SU-DHL-6 (cell line): ENCODE measurements at regions not wholly inside any gene's neighbourhood (a gene's known extent, or its start where the extent isn't known, plus 50 kb on each side); places are given as distances from the start of the nearest gene placed in this dataset.

Experiments used
- H2AFZ ChIP-seq: fragments of 200-600 bp; sonication (generic); 2 replicates; pipeline ENCODE4 v1.6.1; 2014; ENCODE audit warnings: low read depth, mild to moderate bottlenecking, moderate library complexity, mixed read lengths, antibody characterized with exemption, low read length; ENCODE audit not compliant: severe bottlenecking
- H3F3A ChIP-seq: fragments of 200-600 bp; shearing (Covaris generic); 2 replicates; pipeline ENCODE4 v1.6.0; 2016; ENCODE audit warnings: antibody characterized with exemption, mild to moderate bottlenecking; ENCODE audit not compliant: insufficient read depth
- H3K27ac ChIP-seq: fragments of 200-600 bp; sonication (generic); 2 replicates; pipeline ENCODE4 v1.5.1; 2016; ENCODE audit warnings: low read depth, mild to moderate bottlenecking, low read length, moderate library complexity, mixed read lengths
- H3K27me3 ChIP-seq: fragments of 200-600 bp; sonication (generic), shearing (Covaris generic); 2 replicates; pipeline ENCODE4 v1.6.0; 2014; ENCODE audit warnings: mild to moderate bottlenecking, low read length
- H3K36me3 ChIP-seq: fragments of 200-600 bp; sonication (generic); 2 replicates; pipeline ENCODE4 v1.6.1; 2014; ENCODE audit warnings: mild to moderate bottlenecking, low read length, mixed read lengths
- H3K4me2 ChIP-seq: fragments of 300-600, 200-600 bp; shearing (Covaris generic), sonication (generic); 2 replicates; pipeline ENCODE4 v1.6.0; 2014; ENCODE audit warnings: low read length, low read depth, mild to moderate bottlenecking; ENCODE audit not compliant: poor library complexity, severe bottlenecking
- H3K4me3 ChIP-seq: fragments of 200-600 bp; sonication (generic); 2 replicates; pipeline ENCODE4 v1.5.1; 2014; ENCODE audit warnings: antibody characterized with exemption, low read length, mild to moderate bottlenecking, mixed read lengths; ENCODE audit not compliant: insufficient read depth, poor library complexity, severe bottlenecking
- H3K79me2 ChIP-seq: fragments of 200-600 bp; sonication (generic); 2 replicates; pipeline ENCODE4 v1.6.1; 2014; ENCODE audit warnings: mild to moderate bottlenecking, low read length, moderate library complexity; ENCODE audit not compliant: insufficient read depth
- H3K9ac ChIP-seq: fragments of 200-600 bp; sonication (generic); 2 replicates; pipeline ENCODE4 v1.7.0; 2014; ENCODE audit warnings: mild to moderate bottlenecking, low read length
- H3K9me2 ChIP-seq: fragments of 200-600 bp; sonication (generic); replicated peaks from 2 replicates; pipeline ENCODE4 v1.6.1; 2014; ENCODE audit warnings: low read length; ENCODE audit not compliant: insufficient read depth
- H3K9me3 ChIP-seq: fragments of 200-600 bp; sonication (generic); 2 replicates; pipeline ENCODE4 v1.6.1; 2014; ENCODE audit warnings: low read length, mixed read lengths; ENCODE audit not compliant: insufficient read depth
- H4K20me1 ChIP-seq: fragments of 200-600 bp; sonication (generic); 2 replicates; pipeline ENCODE4 v1.6.1; 2014; ENCODE audit warnings: low read depth, mild to moderate bottlenecking, antibody characterized with exemption, low read length, moderate library complexity, mixed read lengths
- EZH2phosphoT487 ChIP-seq: fragments of 200-600 bp; sonication (generic), shearing (Covaris generic); conservative IDR thresholded peaks from 2 replicates; pipeline ENCODE4 v1.6.1; 2018; ENCODE audit warnings: mild to moderate bottlenecking, antibody characterized with exemption, low read length, moderate library complexity, mixed read lengths
- TF ChIP-seq, protein P1 (sequence below): fragments of 200-600 bp; sonication (generic); IDR thresholded peaks from one replicate; pipeline ENCODE4 v1.5.1; 2017; ENCODE audit warnings: antibody characterized with exemption, mild to moderate bottlenecking, low read length, moderate library complexity; ENCODE audit not compliant: insufficient read depth, poor library complexity, severe bottlenecking

DNA sequence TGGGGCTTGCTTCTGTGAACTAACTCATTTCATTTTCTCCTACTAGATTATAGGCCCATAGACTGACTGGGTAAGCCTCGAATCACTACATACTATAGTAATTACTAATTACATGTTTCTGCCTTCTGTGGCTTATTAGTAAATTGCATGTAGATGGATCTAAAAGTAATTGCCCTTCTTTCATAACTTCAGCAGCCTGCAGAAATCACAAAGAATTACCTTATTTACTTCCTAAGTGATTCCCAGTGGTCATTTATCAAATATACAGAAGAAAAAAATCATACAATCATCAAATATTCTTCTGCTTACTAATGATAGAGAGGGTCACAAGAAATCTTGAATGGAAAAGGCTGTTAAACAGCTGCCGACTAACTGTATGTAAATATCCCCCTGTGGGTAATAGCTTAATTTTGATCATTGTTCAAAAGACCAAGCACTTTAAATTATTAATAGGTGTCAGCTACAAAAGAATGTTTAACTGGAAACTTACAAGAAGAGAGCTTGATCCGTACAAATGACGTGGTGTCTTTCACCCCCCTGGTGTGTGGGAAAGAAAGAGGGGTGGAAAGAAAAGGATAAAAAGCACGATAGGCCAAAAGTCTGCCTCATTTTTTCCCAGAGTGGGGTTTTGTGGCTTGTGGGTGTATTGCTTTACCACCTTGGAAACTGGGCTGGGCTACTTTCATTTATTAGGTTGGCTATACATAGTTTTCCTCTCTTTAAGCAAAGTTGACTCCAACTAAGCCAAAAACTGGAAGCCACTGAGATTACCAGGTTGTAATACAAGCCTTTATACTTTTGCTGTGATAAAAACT lies 361.8 kb upstream of the ZMIZ1 start:
- no peak overlapping the region for H3K9ac ChIP-seq
- no peaks in the 10 kb centered on the region for H3F3A ChIP-seq
- no peaks in the 10 kb centered on the region for H3K36me3 ChIP-seq
- H3K4me3 ChIP-seq = no peak overlapping the region
- TF ChIP-seq, protein P1, sequence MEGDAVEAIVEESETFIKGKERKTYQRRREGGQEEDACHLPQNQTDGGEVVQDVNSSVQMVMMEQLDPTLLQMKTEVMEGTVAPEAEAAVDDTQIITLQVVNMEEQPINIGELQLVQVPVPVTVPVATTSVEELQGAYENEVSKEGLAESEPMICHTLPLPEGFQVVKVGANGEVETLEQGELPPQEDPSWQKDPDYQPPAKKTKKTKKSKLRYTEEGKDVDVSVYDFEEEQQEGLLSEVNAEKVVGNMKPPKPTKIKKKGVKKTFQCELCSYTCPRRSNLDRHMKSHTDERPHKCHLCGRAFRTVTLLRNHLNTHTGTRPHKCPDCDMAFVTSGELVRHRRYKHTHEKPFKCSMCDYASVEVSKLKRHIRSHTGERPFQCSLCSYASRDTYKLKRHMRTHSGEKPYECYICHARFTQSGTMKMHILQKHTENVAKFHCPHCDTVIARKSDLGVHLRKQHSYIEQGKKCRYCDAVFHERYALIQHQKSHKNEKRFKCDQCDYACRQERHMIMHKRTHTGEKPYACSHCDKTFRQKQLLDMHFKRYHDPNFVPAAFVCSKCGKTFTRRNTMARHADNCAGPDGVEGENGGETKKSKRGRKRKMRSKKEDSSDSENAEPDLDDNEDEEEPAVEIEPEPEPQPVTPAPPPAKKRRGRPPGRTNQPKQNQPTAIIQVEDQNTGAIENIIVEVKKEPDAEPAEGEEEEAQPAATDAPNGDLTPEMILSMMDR = no peak
- no peak for TF ChIP-seq EZH2phosphoT487
- no peaks in the 10 kb centered on the region for H3K79me2 ChIP-seq
- H4K20me1 ChIP-seq = no peaks in the 10 kb centered on the region
- H3K27ac ChIP-seq = no peak overlapping the region
- no peak overlapping the region for H3K4me2 ChIP-seq
- no peak overlapping the region for H2AFZ ChIP-seq
- H3K9me3 ChIP-seq = no peaks in the 10 kb centered on the region
- no peaks in the 10 kb centered on the region for H3K9me2 ChIP-seq
- H3K27me3 ChIP-seq = no peaks in the 10 kb centered on the region

DNA sequence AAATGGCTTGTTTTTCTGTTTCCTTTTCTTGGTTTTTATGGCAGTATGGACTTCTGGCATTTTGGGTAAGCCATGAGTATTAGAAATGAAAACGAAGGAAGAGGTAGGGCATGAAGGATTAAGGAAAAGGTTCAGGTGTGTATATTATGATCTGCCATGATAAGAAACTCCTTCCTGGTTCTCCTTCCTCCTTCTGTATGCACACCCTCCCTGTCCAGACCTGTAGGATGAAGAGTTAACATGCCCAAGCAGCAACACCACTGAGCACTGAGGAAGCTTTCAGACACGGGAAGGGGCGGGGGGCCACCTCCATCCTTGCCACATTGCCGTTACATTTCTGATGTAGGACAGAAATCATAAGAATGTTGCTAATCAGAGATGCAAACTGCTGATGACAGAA lies 361.0 kb upstream of the ZMIZ1 start:
- Histone ChIP-seq H3K4me3 (no peak overlapping the region), H3K4me2 (no peak overlapping the region), H3K36me3 (no peaks in the 10 kb centered on the region), H3K9me2 (no peaks in the 10 kb centered on the region), H3K27me3 (no peaks in the 10 kb centered on the region), H3K9ac (no peak overlapping the region), H3K27ac (no peak overlapping the region), H3K9me3 (no peaks in the 10 kb centered on the region), H3K79me2 (no peaks in the 10 kb centered on the region), H3F3A (no peaks in the 10 kb centered on the region), H2AFZ (no peak overlapping the region), H4K20me1 (no peaks in the 10 kb centered on the region)
- TF ChIP-seq, protein P1 = no peak
- no peak for TF ChIP-seq EZH2phosphoT487

DNA sequence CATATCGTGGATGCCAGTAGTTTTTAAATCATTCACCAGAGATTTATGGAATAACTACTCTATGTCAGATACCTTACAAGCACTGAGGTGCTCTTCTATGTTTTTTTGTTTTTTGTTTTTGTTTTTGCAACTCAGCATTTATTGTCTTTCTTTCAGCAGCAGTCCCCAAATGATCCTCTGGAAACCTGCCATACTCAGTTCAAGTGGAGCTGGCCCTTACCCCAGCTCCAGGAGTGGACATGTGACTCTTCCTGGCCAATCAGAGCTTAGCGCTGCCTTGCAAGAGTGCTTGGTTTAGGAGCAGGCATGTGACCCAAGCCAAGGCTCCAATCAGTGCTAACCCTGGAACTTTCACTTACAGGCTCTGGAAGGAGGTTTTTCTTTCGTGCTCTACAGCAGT lies 356.6 kb upstream of the ZMIZ1 start:
- Histone ChIP-seq H3K27me3 (no peaks in the 10 kb centered on the region), H3K9me3 (no peaks in the 10 kb centered on the region), H3K9me2 (no peaks in the 10 kb centered on the region), H3K4me3 (no peak overlapping the region), H3F3A (no peaks in the 10 kb centered on the region), H4K20me1 (no peaks in the 10 kb centered on the region), H3K4me2 (no peak overlapping the region), H3K79me2 (no peaks in the 10 kb centered on the region), H2AFZ (no peak overlapping the region), H3K36me3 (no peaks in the 10 kb centered on the region), H3K27ac (no peak overlapping the region), H3K9ac (no peak overlapping the region)
- TF ChIP-seq, protein P1 = no peak
- TF ChIP-seq EZH2phosphoT487 = no peak
